ENCODE measurements at regions not wholly inside any gene's neighbourhood (a gene's known extent, or its start where the extent isn't known, plus 50 kb on each side); places are given as distances from the start of the nearest gene placed in this dataset.

DNA sequence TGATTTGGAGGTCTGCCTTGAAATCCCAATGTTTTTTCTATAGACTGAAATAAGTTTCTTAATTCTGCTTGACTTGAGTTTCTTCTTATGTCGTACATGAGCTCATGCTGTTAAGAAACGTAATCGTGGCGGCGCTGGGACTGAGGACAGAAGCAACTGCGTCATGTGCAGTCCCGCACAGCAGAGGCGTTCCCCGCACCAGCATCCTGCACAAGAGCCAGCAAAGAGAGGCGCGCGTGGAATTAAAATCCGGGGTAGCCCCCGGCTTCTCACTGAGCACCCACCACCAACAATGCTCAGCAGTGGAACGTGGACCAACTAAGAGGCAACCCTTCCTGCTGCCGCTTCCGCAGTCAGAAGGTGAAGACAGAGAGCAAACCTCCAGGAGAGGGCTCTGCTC, 496.2 kb upstream of the ADAMTS16 start:
- TF ChIP-seq, protein P1, sequence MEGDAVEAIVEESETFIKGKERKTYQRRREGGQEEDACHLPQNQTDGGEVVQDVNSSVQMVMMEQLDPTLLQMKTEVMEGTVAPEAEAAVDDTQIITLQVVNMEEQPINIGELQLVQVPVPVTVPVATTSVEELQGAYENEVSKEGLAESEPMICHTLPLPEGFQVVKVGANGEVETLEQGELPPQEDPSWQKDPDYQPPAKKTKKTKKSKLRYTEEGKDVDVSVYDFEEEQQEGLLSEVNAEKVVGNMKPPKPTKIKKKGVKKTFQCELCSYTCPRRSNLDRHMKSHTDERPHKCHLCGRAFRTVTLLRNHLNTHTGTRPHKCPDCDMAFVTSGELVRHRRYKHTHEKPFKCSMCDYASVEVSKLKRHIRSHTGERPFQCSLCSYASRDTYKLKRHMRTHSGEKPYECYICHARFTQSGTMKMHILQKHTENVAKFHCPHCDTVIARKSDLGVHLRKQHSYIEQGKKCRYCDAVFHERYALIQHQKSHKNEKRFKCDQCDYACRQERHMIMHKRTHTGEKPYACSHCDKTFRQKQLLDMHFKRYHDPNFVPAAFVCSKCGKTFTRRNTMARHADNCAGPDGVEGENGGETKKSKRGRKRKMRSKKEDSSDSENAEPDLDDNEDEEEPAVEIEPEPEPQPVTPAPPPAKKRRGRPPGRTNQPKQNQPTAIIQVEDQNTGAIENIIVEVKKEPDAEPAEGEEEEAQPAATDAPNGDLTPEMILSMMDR (IDR thresholded peaks at IDR 0.05): no peak
- no peak for TF ChIP-seq POLR2A (IDR thresholded peaks at IDR 0.05)
